HG03575 (cell line): ENCODE measurements at regions not wholly inside any gene's neighbourhood (a gene's known extent, or its start where the extent isn't known, plus 50 kb on each side); places are given as distances from the start of the nearest gene placed in this dataset.
"Not testable (repeated sequence)": the region's sequence is repeated elsewhere in the genome, so short reads cannot be mapped to it uniquely, and the experiment has no call there.

Experiments used
- ATAC-seq: cut with Tn5 transposase; IDR thresholded peaks from one replicate; pipeline ENCODE4 v1.9.1; 2021; ENCODE audit not compliant: unreplicated experiment, insufficient number of reproducible peaks, low FRiP score; ENCODE audit errors: extremely low read depth

DNA sequence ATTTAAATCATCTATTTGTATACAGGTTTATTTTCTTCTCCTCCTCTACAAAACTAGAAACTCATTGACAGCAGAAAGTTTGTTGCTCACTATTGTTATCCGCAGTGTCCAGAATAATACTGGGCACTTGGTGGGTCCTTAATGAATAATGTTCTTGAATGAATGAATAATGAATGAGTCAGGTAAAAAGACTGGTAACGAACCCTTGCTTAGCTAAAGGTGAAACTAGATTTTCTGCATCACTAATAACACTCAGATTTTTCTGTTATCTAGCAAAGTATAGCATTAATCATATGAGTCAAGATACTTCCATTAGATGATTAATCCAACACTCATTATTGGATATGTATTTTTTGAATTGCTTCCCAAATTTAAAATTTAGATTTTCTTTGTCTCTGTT, 953.2 kb downstream of the SORCS3 start:
- no peak for ATAC-seq

DNA sequence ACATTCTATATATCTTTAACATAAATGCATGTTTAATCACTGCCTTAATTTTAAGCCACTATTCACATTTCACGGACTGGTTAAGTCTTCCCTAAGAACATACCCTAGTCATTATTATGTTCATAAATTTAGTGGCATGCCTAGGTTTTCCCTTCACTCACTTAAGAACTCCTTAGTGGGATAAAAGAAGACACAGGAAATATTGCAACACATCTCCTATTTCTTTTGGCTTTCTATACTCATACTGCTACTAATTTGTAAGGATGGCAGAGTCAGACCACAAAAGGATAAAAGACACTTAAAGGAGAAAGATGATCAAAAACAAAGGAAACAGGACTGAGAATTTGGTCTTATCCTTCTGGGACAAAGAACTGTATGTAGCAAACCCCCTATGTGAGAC, 951.4 kb downstream of the SORCS3 start:
- no peak for ATAC-seq

DNA sequence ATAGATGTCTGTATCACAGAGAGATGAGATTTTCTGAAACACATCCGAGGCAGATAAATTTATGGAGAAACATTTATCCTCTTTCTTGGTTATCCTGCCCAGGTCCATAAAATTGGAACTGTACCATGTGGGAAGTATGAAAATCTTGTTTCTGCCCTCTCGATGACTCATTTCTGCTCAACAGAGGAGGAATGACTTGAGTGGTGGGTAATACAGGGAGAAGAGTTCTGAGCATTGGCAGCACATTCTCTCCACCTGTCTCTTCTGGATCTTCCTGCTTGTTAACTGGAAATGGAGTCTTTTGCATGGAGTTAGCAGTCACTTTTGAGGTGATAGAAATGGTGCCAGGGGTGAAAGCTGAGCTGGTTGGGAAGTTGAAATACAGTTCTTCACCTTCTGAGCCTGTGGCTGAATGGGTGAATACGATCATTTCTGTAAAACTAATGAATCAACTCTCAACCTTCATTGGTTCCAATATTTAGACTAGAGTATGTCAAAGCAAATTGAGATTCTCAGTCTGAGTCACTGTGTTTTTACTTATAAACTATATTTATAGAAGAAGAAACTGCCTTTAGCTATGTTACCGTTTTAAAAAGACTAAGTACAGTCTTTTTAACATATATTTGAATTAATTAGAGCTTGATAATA, 945.5 kb downstream of the SORCS3 start:
- no peak for ATAC-seq

DNA sequence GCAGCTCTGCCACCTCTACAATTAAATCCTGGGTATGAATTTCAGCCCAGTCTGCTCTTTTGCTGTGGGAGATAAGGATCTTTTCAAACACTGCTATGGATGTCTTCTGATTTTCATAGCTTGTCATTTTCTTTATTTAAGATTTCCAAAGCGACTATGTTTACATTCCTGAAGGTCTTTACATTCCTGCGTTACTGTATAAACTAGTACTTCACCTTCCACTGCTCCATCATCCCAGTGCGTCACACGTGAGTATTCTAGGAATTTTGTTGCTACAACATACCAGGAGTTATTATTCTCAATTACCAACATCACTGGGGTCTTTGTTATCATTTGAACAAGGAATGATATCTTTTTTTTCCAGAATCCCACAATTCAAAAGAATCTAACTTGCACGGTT, 944.7 kb downstream of the SORCS3 start:
- no peak for ATAC-seq

DNA sequence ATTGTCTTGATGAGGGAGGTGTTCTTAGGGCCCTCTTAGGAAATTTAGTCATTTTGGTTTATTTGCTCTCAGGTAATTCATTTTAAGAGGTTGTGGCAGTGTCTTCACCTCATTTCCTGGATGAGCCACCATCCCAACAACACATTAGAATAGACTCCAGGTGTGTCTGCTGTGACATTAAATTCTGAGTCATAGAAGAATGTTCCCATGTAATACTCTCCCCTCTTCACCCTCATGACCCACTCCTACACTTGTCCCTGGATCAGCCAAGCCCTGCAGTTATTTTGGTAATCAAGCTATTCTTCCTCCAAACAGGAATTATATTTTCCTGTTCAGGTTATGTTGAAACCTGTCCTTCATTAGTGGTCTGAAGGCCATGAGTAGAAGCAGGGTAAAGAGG, 944.1 kb downstream of the SORCS3 start:
- ATAC-seq = no peak

DNA sequence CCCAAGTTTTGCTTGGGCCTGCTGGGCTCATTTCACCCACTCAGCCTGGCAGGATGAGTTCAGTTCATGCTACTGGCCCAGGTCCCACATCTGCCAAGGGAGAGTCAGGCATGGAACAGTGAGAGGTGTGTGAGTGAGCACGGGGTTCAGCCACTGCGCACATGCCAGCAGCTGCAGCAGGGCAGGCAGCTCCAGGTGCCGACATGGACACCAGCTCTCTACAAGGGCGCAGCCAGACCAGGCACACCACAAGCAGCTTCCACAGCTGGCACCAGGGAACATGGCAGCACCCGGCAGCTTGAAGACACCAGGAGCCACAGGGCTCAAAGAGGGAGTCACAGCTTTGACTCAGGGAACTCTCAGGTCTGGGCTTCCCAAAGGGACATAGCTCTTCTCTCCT, 938.0 kb downstream of the SORCS3 start:
- no peak for ATAC-seq

DNA sequence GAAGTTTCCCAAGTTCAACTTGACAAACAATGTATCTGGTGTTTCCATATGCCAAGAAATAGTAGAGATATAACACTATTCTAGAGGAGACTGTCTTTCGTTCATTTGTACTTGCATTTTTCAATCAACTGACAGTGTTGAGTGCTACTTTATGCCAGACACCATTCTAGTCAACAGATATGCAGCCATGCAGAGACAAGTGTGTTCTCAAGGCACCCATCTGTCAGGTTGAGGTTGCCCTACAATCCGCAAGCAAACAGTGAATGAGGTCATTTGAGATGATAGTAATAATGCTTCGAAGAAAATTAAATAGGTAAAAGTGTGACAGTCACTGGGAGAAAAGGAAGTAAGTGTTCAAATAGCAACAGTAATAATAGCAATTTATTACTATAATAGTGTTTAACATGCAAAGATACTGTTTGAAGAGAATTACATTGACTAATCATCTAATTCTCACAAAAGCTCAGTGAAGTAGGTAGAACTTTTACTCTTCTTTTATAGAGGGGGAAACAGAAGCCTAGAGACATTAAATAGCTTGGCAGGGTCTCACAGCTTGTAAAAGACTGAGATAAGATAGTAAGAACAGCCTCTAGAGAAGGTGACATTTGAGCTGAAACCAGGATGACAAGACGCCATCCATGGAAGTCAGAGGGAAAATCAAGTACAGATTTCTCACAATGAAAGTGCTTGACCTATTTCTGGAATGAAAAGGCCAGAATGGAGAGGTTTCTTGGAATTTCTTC, 936.9 kb downstream of the SORCS3 start:
- ATAC-seq = no peak

DNA sequence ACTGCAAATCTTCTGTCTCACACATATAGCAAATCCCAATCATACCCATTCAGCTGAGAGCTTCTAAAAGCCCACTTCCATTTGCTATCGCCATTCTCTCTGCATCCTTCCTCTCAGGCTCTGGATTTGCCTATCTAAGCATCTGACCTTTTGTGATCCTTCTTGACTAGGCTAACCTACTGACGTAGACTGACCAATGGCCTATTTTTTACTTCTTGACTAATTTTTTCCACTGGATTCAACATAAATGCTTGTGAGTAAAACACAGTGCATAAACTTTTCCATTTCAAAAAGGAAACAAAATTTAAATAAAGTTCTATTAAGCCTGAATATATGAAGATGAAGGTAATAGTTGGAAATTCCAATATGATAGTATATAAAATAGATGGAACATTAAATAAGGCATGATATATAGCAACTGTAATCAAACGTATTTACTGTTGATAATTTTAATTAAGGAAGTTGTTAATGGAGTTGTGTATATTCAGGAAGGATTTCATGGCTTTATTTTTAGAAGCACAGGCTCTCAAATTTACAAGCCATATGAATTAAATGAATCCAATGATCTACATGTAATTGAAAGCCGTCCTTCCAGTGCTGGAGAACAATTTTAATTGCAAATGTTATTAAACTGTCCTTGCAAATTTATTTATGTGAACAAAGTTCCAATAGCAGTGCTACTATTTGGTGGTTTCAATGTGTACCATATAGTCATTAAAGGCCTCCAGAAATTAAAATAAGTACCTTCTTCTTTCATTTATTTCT, 918.4 kb downstream of the SORCS3 start:
- ATAC-seq = no peak

DNA sequence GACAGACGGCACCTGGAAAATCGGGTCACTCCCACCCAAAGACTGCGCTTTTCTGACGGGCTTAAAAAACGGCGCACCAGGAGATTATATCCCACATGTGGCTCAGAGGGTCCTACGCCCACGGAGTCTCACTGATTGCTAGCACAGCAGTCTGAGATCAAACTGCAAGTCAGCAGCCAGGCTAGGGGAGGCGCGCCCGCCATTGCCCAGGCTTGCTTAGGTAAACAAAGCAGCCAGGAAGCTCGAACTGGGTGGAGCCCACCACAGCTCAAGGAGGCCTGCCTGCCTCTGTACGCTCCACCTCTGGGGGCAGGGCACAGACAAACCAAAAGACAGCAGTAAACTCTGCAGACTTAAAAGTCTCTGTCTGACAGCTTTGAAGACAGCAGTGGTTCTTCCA, 909.4 kb downstream of the SORCS3 start:
- not testable (repeated sequence) for ATAC-seq

DNA sequence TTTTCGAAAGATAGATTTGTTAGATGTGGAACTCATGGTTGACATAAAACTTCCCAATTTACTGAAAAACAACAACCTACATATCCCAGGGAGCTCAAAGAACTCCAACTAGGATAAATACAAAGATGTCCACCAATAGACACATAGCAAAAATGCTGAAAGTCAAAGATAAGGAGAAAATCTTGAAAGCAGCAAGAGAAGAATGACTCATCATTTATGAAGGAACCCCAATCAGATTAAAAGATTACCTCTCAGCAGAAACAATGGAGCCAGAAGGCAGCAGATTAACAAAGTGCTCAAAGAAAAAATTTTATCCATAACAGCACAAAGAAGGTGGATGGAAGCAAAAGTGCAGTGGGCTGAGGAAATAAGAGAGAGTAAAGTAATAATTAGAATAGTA, 908.6 kb downstream of the SORCS3 start:
- no peak for ATAC-seq

DNA sequence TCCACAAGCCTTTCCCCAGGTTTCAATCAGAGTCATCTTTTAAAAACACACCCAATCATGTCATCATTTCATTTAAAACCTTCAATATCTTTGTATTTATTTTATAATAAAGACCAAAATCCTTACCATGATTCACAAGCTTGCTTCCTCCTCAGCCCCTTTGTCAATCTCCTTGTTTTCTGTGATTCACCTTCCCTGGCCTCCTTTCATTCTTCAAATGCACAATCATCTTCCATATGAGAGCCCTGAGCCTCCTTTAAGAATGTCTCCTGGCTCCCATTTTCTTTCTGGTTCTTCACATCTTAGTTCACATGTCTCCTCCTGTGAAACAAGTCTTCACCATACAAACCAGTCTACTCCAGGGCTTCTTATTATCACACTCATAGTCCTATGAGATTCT, 904.0 kb downstream of the SORCS3 start:
- no peak for ATAC-seq

DNA sequence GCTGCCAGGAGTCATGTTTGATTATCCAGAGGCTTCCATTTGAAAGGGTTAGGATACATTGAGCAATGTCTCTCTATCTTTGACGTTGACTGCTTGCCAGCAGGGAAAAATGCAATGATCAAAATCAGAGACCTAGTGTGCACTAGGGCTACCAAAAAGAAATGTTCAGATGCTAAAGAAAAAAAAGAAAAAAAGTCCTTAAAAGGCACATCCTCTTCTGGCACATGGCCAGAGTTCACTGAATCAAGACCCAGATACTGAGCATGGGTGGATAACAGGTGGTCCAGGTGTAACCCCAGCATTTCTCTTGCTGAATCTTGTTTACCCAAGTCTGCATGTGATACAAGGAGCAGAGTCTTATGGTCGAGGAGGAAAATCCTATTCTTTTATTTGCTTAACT, 899.3 kb downstream of the SORCS3 start:
- ATAC-seq = no peak

DNA sequence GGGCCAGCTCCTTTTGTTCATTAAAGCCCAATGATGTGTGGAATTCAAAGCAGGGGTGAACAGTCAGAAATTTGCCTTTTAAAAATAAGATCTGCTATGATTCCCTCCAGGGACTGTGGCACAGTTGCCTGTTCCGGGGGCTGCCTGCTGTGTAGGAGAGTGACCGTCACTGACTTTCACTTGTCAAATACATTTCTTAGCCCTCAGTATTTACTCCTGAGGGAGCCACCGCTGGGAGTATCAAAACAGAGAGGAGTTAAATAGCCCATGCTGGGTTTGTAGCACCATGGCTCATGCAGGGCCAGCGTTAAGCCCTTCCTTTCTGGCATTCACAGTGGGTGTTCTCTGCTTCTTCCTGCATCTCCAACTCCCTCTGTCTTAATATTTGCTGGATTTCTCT, 897.8 kb downstream of the SORCS3 start:
- no peak for ATAC-seq

DNA sequence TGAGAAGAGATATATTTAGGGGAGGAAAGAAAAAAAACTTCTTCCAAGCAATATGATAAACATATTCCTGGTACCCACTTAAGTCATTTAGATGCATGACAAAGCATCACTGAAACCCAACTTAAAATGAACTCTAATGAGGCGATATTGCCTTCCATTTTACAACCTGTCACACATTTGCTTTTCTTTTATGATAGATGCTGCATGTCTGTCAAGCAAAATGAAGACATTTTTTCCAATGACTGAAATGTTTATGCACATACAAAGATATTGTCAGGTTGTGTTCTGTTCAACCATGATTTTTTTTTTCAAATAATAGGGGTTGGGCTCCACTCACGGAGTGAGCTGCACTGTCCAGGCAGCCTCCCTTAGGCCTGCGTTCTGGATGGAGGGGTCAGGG, 894.4 kb downstream of the SORCS3 start:
- ATAC-seq = no peak

DNA sequence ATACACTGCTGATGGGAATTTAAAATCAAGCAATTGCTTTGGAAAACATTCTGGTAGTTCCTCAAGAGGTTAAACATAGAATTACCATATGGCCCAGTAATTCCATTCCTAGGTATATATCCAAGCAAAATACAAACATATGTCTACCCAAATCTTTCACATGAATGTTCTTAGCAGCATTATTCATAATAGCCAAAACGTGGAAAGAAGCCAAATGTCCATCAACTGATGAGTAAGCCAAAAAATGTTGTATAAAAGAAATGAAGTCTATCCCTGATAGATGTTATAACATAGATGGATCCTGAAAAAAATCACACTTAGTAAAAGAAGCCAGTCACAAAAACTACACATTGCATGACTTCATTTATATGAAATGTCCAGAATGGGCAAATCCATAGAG, 893.0 kb downstream of the SORCS3 start:
- no peak for ATAC-seq

DNA sequence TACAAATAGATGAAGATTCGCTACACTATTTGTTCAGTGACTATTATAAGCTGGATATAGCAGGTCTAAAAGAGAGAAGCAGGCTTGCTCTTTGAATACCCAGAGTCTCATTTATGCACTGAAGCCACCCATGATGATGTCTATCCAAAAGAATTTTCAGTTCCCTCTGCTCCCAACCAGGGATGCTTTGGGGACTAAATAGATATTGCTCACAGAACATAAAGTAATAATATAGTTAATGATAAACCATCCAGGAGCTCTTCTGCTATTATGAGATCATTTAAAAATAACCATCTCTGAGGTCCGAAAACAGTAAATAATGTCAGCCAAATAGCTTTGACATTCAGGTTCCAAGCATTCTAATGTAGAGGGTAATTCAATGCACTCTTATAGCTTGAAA, 875.4 kb downstream of the SORCS3 start:
- no peak for ATAC-seq

DNA sequence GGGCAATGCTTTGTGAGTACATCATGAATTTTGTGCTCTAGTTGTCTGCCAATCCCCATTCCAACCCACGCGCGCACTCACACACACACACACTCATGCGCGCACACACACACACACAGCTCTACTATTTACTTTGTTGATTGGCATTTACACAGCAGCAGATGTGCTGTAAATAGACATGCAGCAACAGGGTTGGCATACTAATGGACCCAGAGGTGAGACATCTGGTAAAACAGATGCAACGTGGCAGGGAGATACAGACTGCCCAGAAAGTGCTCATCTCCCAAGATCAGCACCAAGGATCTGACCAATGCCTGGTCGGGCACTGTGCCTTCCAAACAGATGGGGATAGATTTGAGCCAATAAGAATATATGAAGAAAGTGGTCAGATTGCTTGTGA, 873.0 kb downstream of the SORCS3 start:
- no peak for ATAC-seq

DNA sequence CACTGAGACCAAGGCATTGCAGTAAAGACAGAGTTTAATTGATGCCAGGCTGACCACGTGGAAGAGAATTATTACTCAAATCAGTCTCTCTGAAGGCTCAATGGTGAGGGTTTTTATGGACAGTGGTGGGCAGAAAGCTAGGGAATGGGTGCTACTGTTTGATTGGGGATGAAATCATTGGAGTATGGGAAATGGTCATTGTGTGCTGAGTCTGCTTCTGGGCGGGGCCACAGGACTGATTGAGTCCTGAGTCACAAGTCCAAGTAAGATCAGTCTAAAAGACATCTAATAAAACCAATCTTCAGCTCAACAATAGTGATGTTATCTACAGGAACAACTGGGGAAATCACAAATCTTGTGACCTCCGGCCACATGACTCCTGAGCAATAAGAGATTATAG, 868.4 kb downstream of the SORCS3 start:
- no peak for ATAC-seq

DNA sequence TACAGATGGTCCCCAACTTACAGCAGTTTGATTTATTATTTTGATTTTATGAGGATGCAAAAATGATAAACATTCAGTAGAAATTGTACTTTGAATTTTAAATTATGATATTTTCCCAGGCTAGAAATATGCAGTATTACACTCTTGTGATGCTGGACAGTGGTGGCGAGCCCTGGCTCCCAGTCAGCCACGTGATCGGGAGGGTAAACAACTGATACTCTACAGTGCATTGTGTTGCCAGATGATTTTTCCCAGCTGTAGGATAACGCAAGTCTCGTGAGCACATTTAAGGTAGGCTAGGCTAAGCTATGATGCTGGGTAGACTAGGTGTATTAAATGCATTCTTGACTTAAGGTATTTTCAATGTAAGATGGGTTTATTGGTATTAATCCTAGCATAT, 865.2 kb downstream of the SORCS3 start:
- no peak for ATAC-seq

DNA sequence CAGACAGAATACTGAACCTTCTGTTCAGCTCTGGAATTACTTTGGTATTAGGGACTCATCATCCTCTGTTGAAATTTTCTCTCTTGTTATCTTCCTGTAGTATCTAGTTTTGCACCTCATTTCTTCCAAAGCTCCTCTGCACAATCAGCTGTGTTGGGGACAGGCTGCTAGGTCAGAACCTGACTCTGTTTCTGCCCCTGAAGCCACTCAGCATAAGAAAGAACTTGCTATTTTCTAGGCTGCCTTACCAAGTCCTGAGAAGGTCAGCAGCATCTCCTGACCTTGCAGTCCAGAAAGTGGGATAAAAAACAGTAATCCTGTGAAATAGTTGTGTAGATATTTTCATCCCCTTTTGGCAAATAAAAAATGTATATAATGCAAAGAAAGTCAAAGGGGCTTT, 862.6 kb downstream of the SORCS3 start:
- ATAC-seq = no peak
